ENCODE measurements at regions not wholly inside any gene's neighbourhood (a gene's known extent, or its start where the extent isn't known, plus 50 kb on each side); places are given as distances from the start of the nearest gene placed in this dataset.

DNA sequence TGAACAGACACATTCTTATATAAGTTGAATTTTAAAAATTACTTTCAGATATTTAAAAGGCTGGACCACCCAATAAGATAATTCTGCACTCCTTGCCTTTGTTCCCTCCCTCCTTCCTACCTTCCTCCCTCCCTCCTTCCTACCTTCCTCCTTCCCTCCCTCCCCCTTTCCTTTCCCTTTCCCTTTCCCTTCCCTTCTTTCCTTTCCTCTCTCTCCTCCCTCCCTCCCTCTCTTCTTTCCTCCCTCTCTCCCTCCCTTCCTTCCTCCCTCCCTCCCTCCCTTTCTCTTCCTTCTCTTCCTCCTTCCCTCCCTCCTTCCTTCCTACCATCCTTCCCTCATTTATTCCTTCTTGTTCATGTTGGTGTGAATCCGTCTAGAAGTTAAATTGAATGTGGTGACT is 93.0 kb downstream of the ATP6V1G3 start:
- H3K4me1 ChIP-seq: no peaks in the 10 kb centered on the region
- no peaks in the 10 kb centered on the region for H3K9me3 ChIP-seq
- no peak for DNase-seq (ENCODE audit: low spot score in 2 of 2)
- TF ChIP-seq, protein P1, sequence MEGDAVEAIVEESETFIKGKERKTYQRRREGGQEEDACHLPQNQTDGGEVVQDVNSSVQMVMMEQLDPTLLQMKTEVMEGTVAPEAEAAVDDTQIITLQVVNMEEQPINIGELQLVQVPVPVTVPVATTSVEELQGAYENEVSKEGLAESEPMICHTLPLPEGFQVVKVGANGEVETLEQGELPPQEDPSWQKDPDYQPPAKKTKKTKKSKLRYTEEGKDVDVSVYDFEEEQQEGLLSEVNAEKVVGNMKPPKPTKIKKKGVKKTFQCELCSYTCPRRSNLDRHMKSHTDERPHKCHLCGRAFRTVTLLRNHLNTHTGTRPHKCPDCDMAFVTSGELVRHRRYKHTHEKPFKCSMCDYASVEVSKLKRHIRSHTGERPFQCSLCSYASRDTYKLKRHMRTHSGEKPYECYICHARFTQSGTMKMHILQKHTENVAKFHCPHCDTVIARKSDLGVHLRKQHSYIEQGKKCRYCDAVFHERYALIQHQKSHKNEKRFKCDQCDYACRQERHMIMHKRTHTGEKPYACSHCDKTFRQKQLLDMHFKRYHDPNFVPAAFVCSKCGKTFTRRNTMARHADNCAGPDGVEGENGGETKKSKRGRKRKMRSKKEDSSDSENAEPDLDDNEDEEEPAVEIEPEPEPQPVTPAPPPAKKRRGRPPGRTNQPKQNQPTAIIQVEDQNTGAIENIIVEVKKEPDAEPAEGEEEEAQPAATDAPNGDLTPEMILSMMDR (IDR thresholded peaks at IDR 0.05): no peak
- H3K27me3 ChIP-seq: no peaks in the 10 kb centered on the region
- intact Hi-C loops (cut with DNase I): no loop called here
- no peak overlapping the region for H3K27ac ChIP-seq
- H3K4me3 ChIP-seq: no peak overlapping the region
- H3K36me3 ChIP-seq: no peaks in the 10 kb centered on the region

DNA sequence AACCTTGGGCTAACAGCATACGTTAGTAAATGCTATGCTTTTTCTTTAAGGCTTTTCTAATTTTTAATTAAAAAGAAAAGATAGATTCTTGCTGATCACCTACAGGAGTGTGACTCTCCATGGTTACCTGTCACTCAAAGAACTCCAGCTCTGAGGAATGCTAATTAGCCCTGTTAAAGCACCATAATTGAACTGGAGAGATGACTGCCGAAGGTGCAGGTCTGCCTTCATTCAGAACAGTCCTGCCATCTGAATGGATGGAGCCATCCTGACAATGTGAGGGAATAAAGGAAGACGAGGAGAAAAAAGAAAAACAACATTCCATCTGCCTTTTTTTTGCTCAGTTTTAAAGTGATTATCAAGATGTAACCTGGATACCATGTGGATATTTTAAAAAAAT is 94.6 kb downstream of the ATP6V1G3 start:
- intact Hi-C loops (cut with DNase I): no loop called here
- Histone ChIP-seq H3K36me3 (no peaks in the 10 kb centered on the region), H3K9me3 (no peaks in the 10 kb centered on the region), H3K27me3 (no peaks in the 10 kb centered on the region), H3K4me1 (no peaks in the 10 kb centered on the region), H3K4me3 (no peak overlapping the region), H3K27ac (no peak overlapping the region)
- TF ChIP-seq, protein P1 (IDR thresholded peaks at IDR 0.05): no peak
- no peak for DNase-seq (ENCODE audit: low spot score in 2 of 2)

DNA sequence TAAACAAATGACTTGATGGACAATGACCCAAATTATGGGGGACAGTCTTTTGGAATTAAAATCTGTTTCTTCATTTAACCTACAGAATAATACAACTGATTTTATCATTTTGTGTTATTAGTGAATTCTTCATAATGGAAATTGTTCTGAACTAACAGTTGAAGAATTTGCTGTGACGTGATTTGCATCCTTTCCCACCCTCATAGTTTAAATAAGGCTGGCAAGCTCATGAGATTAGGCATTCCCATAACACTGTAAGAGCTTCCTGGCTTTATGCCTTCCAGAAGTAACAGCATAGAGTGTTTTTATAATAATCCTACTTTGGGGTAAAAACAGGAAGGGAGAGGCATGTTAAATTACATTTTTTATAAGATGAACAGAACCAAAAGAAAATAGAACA is 95.7 kb downstream of the ATP6V1G3 start:
- no peak for DNase-seq (ENCODE audit: low spot score in 2 of 2)
- Histone ChIP-seq H3K4me3 (no peak overlapping the region), H3K36me3 (no peaks in the 10 kb centered on the region), H3K27ac (no peak overlapping the region), H3K27me3 (no peaks in the 10 kb centered on the region), H3K9me3 (no peaks in the 10 kb centered on the region), H3K4me1 (no peaks in the 10 kb centered on the region)
- TF ChIP-seq, protein P1 (IDR thresholded peaks at IDR 0.05): no peak
- intact Hi-C loops (cut with DNase I): no loop called here

DNA sequence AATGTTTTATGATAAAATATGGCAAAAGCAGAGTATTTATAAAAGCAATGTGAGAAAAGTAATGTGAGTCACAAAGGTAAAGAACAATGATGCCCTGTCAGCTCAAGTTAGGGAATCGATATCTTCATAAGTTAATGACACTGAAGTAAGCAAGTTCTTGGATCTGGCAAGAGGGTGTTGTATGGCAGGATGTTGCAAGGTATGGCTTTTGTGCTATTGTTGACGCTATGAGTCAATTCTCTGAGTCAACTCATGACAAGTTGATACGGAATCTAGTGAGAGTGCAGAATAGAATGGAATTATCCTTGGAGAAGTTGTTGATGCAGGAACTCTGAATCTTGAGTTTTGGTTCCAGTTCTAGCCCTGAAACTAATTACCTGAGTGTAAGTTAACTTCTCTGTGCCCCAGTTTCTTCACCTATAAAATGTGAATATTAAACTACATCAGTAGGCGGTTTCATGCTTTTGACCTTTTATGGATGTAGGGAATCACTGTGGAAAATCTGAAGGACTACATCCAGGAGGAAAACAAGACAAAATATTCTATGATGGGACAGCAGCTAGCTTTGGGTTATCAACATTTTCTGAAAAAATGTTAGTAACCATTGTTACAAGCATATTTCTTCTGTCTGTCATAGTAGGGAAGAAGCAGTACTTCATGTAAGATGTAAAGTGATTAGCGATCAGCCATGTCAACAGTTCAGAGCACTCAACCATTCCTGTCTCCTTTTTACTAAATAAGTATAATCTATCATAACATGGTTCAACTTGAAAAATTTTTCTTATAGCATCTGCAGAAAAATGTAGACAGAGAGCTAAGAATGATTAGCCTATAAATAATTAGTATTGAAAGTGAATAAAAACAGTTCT is 96.9 kb downstream of the ATP6V1G3 start:
- no peaks in the 10 kb centered on the region for H3K4me1 ChIP-seq
- H3K36me3 ChIP-seq: no peaks in the 10 kb centered on the region
- DNase-seq (ENCODE audit: low spot score in 2 of 2): no peak
- no peaks in the 10 kb centered on the region for H3K9me3 ChIP-seq
- no peaks in the 10 kb centered on the region for H3K27me3 ChIP-seq
- intact Hi-C loops (cut with DNase I): no loop called here
- no peak overlapping the region for H3K4me3 ChIP-seq
- H3K27ac ChIP-seq: no peak overlapping the region
- TF ChIP-seq, protein P1 (IDR thresholded peaks at IDR 0.05): no peak

DNA sequence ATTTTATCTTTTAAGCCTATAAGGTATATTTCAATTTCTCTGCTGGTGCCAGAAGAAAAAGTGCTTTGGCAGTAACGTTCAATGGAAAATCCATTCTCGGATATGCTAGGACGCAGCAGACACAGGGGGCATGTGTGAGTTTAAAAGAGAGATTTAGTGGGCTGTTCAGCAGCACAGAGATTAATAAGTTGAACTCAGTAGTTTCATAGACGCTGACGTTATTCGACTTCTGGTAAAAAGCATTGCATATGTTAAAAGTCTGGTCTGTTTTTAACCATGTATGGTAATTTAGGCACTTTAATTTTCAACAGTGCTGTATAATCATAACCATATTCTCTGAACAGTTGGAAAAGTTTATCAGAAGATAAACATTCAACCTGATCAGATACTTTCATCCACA is 99.6 kb downstream of the ATP6V1G3 start:
- no peak for DNase-seq (ENCODE audit: low spot score in 2 of 2)
- intact Hi-C loops (cut with DNase I): no loop called here
- Histone ChIP-seq H3K27ac (no peak overlapping the region), H3K27me3 (no peaks in the 10 kb centered on the region), H3K36me3 (no peaks in the 10 kb centered on the region), H3K4me1 (no peaks in the 10 kb centered on the region), H3K4me3 (no peak overlapping the region), H3K9me3 (no peaks in the 10 kb centered on the region)
- TF ChIP-seq, protein P1 (IDR thresholded peaks at IDR 0.05): no peak
